Caco-2 (cell line): ENCODE measurements at regions not wholly inside any gene's neighbourhood (a gene's known extent, or its start where the extent isn't known, plus 50 kb on each side); places are given as distances from the start of the nearest gene placed in this dataset.

Source experiments
- BruUV-seq: library from RNA; stranded (reverse); fragments of 400-500 nt; replicated peaks from 2 replicates; lab custom pipeline; 2021; lab: Mats Ljungman, UMichigan
- CTCF ChIA-PET: fragments of 300-600 bp; sonication (Branson Sonifier 250); formaldehyde crosslinking; loops from one replicate; lab custom pipeline; 2022; ENCODE audit warnings: antibody characterized with exemption; lab: Charles Lee
- POLR2A ChIA-PET: fragments of 300-600 bp; sonication (Branson Sonifier 250); formaldehyde crosslinking; loops from one replicate; lab custom pipeline; 2022; ENCODE audit warnings: antibody characterized with exemption; lab: Charles Lee
- DNase-seq, 2 experiments: peaks; one replicate each; pipeline versions ENCODE4 v3.0.0 to v3.0.0-alpha.2; 2020 to 2022
- H3K27me3 ChIP-seq: replicated peaks from 2 replicates; pipeline ENCODE4 v1.6.0; 2011; ENCODE audit warnings: low read length; ENCODE audit not compliant: control insufficient read depth, insufficient read depth
- H3K36me3 ChIP-seq: 2 replicates; pipeline ENCODE4 v1.5.1; 2011; ENCODE audit warnings: low read length; ENCODE audit not compliant: control insufficient read depth, insufficient read depth
- H3K4me1 ChIP-seq: fragments of 250-450 bp; sonication (Bioruptor Pico); 2 replicates; pipeline ENCODE4 v1.5.1; 2020; ENCODE audit warnings: mild to moderate bottlenecking
- H3K4me3 ChIP-seq: 2 replicates; pipeline ENCODE4 v1.5.1; 2011; ENCODE audit warnings: low read depth, mild to moderate bottlenecking, control low read depth, low read length
- H3K9me3 ChIP-seq: fragments of 250-450 bp; sonication (Bioruptor Pico); 2 replicates; pipeline ENCODE4 v1.5.1; 2020; ENCODE audit warnings: mild to moderate bottlenecking, moderate library complexity
- H3K27ac Mint-ChIP-seq: one replicate; pipeline ENCODE4 v1.8.0; 2022; ENCODE audit warnings: mixed read lengths; ENCODE audit not compliant: unreplicated experiment
- H3K27me3 Mint-ChIP-seq: one replicate; pipeline ENCODE4 v1.8.0; 2022; ENCODE audit warnings: mixed read lengths; ENCODE audit not compliant: insufficient read depth, unreplicated experiment
- H3K36me3 Mint-ChIP-seq: one replicate; pipeline ENCODE4 v1.8.0; 2022; ENCODE audit warnings: mild to moderate bottlenecking, mixed read lengths; ENCODE audit not compliant: insufficient read depth, unreplicated experiment
- H3K4me1 Mint-ChIP-seq: one replicate; pipeline ENCODE4 v1.8.0; 2022; ENCODE audit warnings: low read depth, mixed read lengths; ENCODE audit not compliant: unreplicated experiment
- H3K4me3 Mint-ChIP-seq: one replicate; pipeline ENCODE4 v1.8.0; 2022; ENCODE audit warnings: mild to moderate bottlenecking, moderate library complexity, mixed read lengths; ENCODE audit not compliant: unreplicated experiment
- H3K9me3 Mint-ChIP-seq: one replicate; pipeline ENCODE4 v1.8.0; 2022; ENCODE audit warnings: mixed read lengths; ENCODE audit not compliant: unreplicated experiment
- CTCF ChIP-seq, 2 experiments: fragments of 200-600 bp in 1 of 2; IDR thresholded peaks; 1 replicate in 1 of 2; 2 replicates in 1 of 2; pipeline versions ENCODE4 v1.5.1 to v1.8.0; 2011 to 2022; ENCODE audit warnings: antibody characterized with exemption in 1 of 2, control low read depth in 1 of 2, inconsistent platforms in 1 of 2, low read depth in 1 of 2, low read length in 1 of 2, mild to moderate bottlenecking in 1 of 2, moderate library complexity in 1 of 2; ENCODE audit not compliant: insufficient read depth in 1 of 2, severe bottlenecking in 1 of 2, unreplicated experiment in 1 of 2
- intact Hi-C: fragments of 100-400 bp; cut with micrococcal nuclease; formaldehyde crosslinking; loops from one replicate; pipeline ENCODE4 v1.10.0; 2022; ENCODE audit not compliant: unreplicated experiment

- CTCF ChIA-PET = no interaction called here
- no TSS peak for BruUV-seq
- H3K9me3 ChIP-seq = no peaks in the 10 kb centered on the region
- Mint-ChIP-seq H3K4me3 (no peak overlapping the region), H3K4me1 (no peaks in the 10 kb centered on the region), H3K27me3 (no peaks in the 10 kb centered on the region), H3K9me3 (no peaks in the 10 kb centered on the region), H3K36me3 (no peaks in the 10 kb centered on the region), H3K27ac (no peak overlapping the region)
- H3K4me1 ChIP-seq = no peaks in the 10 kb centered on the region
- DNase-seq = no peak
- H3K36me3 ChIP-seq = no peaks in the 10 kb centered on the region
- POLR2A ChIA-PET = no interaction called here
- no peak for TF ChIP-seq CTCF (IDR thresholded peaks at IDR 0.05; ENCODE audit: insufficient read depth in 1 of 2, low read depth in 1 of 2, low read length in 1 of 2, severe bottlenecking in 1 of 2, unreplicated experiment in 1 of 2)
- H3K27me3 ChIP-seq = no peaks in the 10 kb centered on the region
- intact Hi-C loops = no loop called here
- H3K4me3 ChIP-seq = no peak overlapping the region
Observed at GRCh38 chr3:3726549-3726948, 72.7 kb upstream of the LRRN1 start.

- no peak for TF ChIP-seq CTCF (IDR thresholded peaks at IDR 0.05; ENCODE audit: insufficient read depth in 1 of 2, low read depth in 1 of 2, low read length in 1 of 2, severe bottlenecking in 1 of 2, unreplicated experiment in 1 of 2)
- Histone ChIP-seq H3K36me3 (no peaks in the 10 kb centered on the region), H3K4me1 (peaks cover under 1% of the 10 kb centered on the region; the same call in 1 of the 2 replicates), H3K9me3 (no peaks in the 10 kb centered on the region), H3K27me3 (no peaks in the 10 kb centered on the region), H3K4me3 (no peak overlapping the region)
- no peak for DNase-seq
- CTCF ChIA-PET = no interaction called here
- no TSS peak for BruUV-seq
- intact Hi-C loops = no loop called here
- H3K9me3 Mint-ChIP-seq = peaks cover 11% of the 10 kb centered on the region
- H3K27me3 Mint-ChIP-seq = no peaks in the 10 kb centered on the region
- POLR2A ChIA-PET = no interaction called here
- H3K36me3 Mint-ChIP-seq = no peaks in the 10 kb centered on the region
- no peaks in the 10 kb centered on the region for H3K4me1 Mint-ChIP-seq
- no peak overlapping the region for H3K4me3 Mint-ChIP-seq
- H3K27ac Mint-ChIP-seq = no peak overlapping the region
Observed at GRCh38 chr3:3714572-3714971, 84.7 kb upstream of the LRRN1 start.

- Histone ChIP-seq H3K27me3 (no peaks in the 10 kb centered on the region), H3K4me1 (peaks cover 16% of the 10 kb centered on the region), H3K9me3 (no peaks in the 10 kb centered on the region), H3K4me3 (no peak overlapping the region), H3K36me3 (no peaks in the 10 kb centered on the region)
- CTCF ChIA-PET = no interaction called here
- POLR2A ChIA-PET = no interaction called here
- peaks cover 15% of the 10 kb centered on the region for H3K4me1 Mint-ChIP-seq
- H3K9me3 Mint-ChIP-seq = peaks cover 11% of the 10 kb centered on the region
- no peak for TF ChIP-seq CTCF (IDR thresholded peaks at IDR 0.05; ENCODE audit: insufficient read depth in 1 of 2, low read depth in 1 of 2, low read length in 1 of 2, severe bottlenecking in 1 of 2, unreplicated experiment in 1 of 2)
- H3K36me3 Mint-ChIP-seq = no peaks in the 10 kb centered on the region
- H3K27ac Mint-ChIP-seq = no peak overlapping the region
- intact Hi-C loops = no loop called here
- no peak for DNase-seq
- BruUV-seq = no TSS peak
- H3K27me3 Mint-ChIP-seq = no peaks in the 10 kb centered on the region
- H3K4me3 Mint-ChIP-seq = no peak overlapping the region
Observed at GRCh38 chr3:3712971-3713370, 86.3 kb upstream of the LRRN1 start.
